Astrocyte (in vitro differentiated cells and primary cell): ENCODE measurements at regions not wholly inside any gene's neighbourhood (a gene's known extent, or its start where the extent isn't known, plus 50 kb on each side); places are given as distances from the start of the nearest gene placed in this dataset.

Experiments used
- CTCF ChIP-seq: IDR thresholded peaks from 2 replicates; pipeline ENCODE4 v1.5.1; 2011; ENCODE audit warnings: low read depth, mild to moderate bottlenecking, inconsistent platforms, low read length, moderate library complexity; ENCODE audit not compliant: insufficient read depth
- EZH2 ChIP-seq: IDR thresholded peaks from 2 replicates; pipeline ENCODE4 v1.6.1; 2012; ENCODE audit warnings: mild to moderate bottlenecking, low read length, inconsistent platforms; ENCODE audit not compliant: insufficient read depth

- TF ChIP-seq CTCF, result no peak
- no peak for TF ChIP-seq EZH2
Measured at GRCh38 chr4:26204911-26205370, 115.9 kb upstream of the RBPJ start.
